ENCODE measurements at regions not wholly inside any gene's neighbourhood (a gene's known extent, or its start where the extent isn't known, plus 50 kb on each side); places are given as distances from the start of the nearest gene placed in this dataset.
A peak's percentile ranks its signal among the peaks of the same experiment; 100 is the strongest.
"Not testable (repeated sequence)": the region's sequence is repeated elsewhere in the genome, so short reads cannot be mapped to it uniquely, and the experiment has no call there.

DNA sequence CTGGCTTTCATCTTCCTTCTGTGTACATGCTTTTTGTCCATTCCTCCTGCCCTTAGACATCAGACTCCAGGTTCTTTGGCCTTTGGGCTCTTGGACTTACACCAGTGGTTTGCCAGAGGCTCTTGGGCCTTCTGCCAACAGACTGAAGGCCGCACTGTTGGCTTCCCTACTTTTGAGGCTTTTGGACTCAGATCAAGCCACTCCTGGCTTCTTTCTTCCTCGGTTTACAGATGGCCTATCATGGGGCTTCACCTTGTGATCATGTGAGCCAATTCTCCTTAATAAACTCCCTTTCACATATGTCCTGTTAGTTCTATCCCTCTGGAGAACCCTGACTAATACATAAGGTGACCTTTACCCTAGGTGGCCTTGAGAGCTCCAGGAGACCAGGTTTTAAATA, 189.1 kb upstream of the CCNG1 start:
- H3K4me3 ChIP-seq = no peak overlapping the region
- no peaks in the 10 kb centered on the region for H3K36me3 ChIP-seq
- H3K27ac ChIP-seq = no peak overlapping the region
- peaks cover 8% of the 10 kb centered on the region for H3K27me3 ChIP-seq
- H3K9me3 ChIP-seq (replicated peaks) = no peaks in the 10 kb centered on the region
- no peaks in the 10 kb centered on the region for H3K4me1 ChIP-seq
- no peak for DNase-seq

DNA sequence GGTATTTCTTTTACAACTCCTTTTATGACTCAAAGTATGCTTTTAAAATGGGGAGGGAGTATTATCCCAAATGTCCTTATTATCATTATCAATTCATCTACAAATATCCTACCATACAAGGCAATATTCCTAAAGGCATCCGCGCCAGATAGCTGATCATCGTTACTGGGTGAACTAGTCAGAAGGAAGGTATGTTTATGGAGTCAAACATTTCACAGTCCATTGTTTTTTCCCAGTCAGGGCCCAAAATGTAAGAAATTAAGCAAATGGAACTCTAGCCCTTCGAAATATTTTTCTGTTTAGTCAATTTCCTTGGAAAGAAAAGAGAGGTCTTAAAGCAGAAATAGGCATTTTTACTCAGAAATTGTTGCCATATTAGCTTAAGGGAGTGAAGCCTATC, 188.5 kb upstream of the CCNG1 start:
- Histone ChIP-seq H3K27ac (no peak overlapping the region), H3K9me3 (replicated peaks) (no peaks in the 10 kb centered on the region), H3K4me3 (no peak overlapping the region), H3K36me3 (no peaks in the 10 kb centered on the region), H3K27me3 (peaks cover 12% of the 10 kb centered on the region), H3K4me1 (no peaks in the 10 kb centered on the region)
- no peak for DNase-seq

DNA sequence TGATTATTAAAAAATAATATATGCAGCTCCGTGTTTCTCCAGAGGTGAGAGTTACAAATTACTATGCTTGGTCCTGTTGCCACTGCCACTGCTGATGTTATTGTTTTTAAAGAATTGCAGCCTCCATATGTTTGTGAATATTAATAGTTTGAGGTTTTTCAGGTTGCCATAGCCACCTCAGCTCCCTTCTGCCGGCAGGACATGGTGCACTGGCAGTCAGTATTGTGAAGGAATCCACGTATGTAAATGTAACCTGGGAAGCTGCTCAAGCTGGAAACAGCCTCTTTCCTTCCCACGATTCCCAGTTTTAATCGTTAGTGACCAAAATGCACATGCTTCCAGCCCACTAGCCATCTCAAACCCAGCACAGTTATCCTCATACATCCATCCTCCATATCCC, 184.4 kb upstream of the CCNG1 start:
- no peak overlapping the region for H3K27ac ChIP-seq
- no peak overlapping the region for H3K4me3 ChIP-seq
- H3K4me1 ChIP-seq = no peaks in the 10 kb centered on the region
- DNase-seq = no peak
- H3K36me3 ChIP-seq = no peaks in the 10 kb centered on the region
- peaks cover 12% of the 10 kb centered on the region for H3K27me3 ChIP-seq
- H3K9me3 ChIP-seq (replicated peaks) = no peaks in the 10 kb centered on the region

DNA sequence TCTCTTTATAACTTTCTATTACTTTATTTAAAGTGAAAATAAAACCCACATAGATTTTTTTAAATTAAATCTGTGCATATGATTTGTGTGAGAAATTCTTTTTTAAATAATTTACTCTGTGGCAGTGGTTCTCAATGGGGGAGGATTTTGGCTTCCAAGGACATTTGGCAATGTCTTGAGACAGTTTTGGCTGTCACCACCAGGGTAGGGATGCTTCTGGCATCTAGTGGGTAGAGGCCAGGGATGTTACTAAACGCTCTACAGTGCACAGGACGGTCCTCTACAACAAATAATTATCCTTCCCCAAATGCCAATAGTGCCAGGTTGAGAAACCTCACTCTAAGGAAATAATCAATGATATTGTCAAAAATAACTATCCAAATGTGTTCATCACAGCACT, 177.9 kb upstream of the CCNG1 start:
- Histone ChIP-seq H3K4me1 (no peaks in the 10 kb centered on the region), H3K9me3 (replicated peaks) (no peaks in the 10 kb centered on the region), H3K27ac (no peak overlapping the region), H3K4me3 (no peak overlapping the region), H3K36me3 (no peaks in the 10 kb centered on the region), H3K27me3 (no peaks in the 10 kb centered on the region)
- no peak for DNase-seq

DNA sequence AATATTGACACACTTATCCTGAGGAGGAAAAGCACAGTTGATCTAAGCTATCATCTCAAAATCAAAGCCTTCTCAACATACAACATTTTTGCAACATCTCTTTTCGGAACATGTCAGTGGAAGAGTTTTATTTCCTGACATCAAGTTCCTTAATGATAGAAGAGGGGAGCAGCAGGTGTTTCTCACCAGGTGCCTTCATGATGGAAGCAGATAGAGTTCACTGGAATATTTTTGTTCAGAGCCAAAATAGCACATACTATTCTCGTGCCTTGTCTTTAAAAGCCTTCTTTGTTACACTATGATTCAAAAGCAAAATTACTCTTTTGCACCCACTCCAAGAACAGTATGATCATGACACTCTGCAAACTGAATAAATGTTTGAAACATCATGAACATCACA, 176.9 kb upstream of the CCNG1 start:
- no peaks in the 10 kb centered on the region for H3K4me1 ChIP-seq
- H3K36me3 ChIP-seq = no peaks in the 10 kb centered on the region
- DNase-seq = no peak
- H3K9me3 ChIP-seq (replicated peaks) = no peaks in the 10 kb centered on the region
- no peaks in the 10 kb centered on the region for H3K27me3 ChIP-seq
- no peak overlapping the region for H3K4me3 ChIP-seq
- H3K27ac ChIP-seq = no peak overlapping the region

DNA sequence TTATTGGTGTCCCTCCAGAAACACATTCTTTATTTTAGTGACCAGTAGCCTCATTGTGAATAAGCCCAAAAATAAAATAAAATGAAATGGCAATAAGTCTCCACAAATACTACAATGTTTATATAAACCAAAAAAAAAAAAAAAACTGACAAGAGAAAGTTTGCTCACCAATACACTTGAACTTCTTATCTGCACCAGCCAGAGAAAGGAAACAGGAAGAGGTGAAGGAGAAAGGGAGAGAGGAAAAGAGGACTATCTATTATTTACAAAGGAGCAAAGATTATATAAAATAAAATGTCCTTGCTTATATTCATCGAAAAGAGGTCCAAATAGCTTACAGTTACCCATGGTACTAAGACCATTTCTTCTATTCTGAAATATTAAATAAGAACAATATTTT, 176.4 kb upstream of the CCNG1 start:
- H3K4me3 ChIP-seq = no peak overlapping the region
- H3K4me1 ChIP-seq = no peaks in the 10 kb centered on the region
- H3K27me3 ChIP-seq = no peaks in the 10 kb centered on the region
- no peak for DNase-seq
- H3K27ac ChIP-seq = no peak overlapping the region
- no peaks in the 10 kb centered on the region for H3K36me3 ChIP-seq
- no peaks in the 10 kb centered on the region for H3K9me3 ChIP-seq (replicated peaks)

DNA sequence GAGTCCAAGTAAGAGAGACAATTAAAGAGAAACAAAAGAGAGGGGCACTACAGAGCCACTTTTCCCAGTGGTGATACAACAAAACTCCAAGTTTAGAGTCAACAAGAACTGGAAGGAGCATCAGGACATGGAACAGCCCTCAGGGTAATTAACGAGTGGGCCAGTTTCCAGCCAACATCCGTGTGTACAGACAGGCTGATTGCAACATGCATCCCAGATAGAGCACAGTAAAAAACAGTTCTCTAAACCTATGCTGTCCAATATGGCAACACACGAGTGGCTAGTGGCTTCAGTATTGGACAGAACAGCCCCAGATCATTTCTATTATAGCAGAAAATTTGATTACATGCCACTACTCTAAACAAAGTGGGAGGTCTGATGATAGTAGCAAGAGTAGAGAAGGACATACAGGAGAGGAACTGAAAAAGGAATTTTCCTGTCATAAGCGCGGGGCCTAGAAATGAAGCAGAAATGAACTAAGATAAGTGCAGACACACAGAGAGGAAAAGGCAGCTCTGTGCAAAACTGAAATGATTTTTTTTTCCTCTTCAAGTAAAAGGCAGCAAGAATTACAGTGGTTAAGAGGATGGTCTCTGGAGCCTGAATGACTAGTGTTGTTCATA, 175.6 kb upstream of the CCNG1 start:
- no peak overlapping the region for H3K4me3 ChIP-seq
- H3K27ac ChIP-seq = no peak overlapping the region
- H3K36me3 ChIP-seq = no peaks in the 10 kb centered on the region
- no peak for DNase-seq
- no peaks in the 10 kb centered on the region for H3K4me1 ChIP-seq
- H3K9me3 ChIP-seq (replicated peaks) = no peaks in the 10 kb centered on the region
- no peaks in the 10 kb centered on the region for H3K27me3 ChIP-seq

DNA sequence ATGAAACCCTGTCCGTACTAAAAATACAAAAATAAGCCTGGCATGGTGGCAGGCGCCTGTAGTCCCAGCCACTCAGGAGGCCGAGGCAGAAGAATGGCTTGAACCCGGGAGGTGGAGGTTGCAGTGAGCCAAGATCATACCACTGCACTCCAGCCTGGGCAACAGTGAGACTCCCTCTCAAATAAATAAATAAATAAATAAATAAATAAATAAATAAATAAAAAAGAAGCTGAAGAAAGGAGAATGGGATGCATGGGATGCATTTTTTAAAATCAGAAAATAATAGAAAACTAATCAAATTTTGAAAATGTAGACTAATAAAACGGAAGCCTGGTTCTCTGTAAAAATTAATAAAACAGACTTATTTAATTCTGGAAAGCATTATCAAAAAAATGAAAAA, 171.1 kb upstream of the CCNG1 start:
- not testable (repeated sequence) for H3K27me3 ChIP-seq; DNase-seq; H3K9me3 ChIP-seq (replicated peaks); H3K27ac ChIP-seq; H3K36me3 ChIP-seq; H3K4me1 ChIP-seq; H3K4me3 ChIP-seq

DNA sequence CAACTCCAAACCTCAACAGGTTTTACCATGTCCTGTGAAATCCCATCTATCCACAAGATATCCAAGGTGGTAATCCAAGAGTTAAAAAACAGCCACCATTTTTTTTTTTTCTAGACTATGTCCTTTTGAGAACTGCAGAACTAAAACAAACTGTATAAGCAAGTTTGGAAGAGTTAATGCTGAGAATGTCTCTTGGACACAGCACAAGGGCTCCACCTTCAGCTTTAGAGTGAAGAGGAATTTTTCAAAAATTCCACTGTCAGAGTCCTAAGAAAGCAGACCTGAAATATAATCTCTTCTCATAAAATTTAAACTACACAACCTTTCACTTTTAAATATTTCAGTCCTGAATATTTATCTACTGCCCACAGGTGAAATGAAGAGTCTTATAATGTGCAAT, 167.8 kb upstream of the CCNG1 start:
- Histone ChIP-seq H3K27me3 (no peaks in the 10 kb centered on the region; the same call in 1 of the 2 replicates), H3K36me3 (no peaks in the 10 kb centered on the region), H3K4me3 (no peak overlapping the region), H3K9me3 (replicated peaks) (no peaks in the 10 kb centered on the region), H3K4me1 (no peaks in the 10 kb centered on the region), H3K27ac (no peak overlapping the region)
- no peak for DNase-seq

DNA sequence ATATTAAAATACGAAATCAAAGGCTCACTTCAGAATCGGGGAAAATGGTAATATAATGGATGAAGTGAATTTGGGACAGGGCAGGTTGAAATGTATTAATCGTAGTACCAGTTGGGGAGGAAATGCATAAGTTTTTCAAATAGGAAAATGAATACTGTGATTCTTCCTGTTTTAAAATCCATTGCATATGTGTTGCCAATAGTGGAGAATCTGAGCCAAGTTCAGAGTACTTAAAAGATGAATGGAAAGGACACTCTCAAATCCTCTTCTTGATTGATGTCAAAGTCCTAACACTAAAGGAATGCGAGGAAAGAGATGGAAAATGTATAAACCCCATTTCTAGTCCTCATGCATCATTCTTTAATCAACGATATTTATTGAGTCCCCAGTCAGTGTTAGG, 160.9 kb upstream of the CCNG1 start:
- H3K4me3 ChIP-seq = no peak overlapping the region
- no peak for DNase-seq
- no peaks in the 10 kb centered on the region for H3K36me3 ChIP-seq
- H3K4me1 ChIP-seq = no peaks in the 10 kb centered on the region
- H3K27ac ChIP-seq = no peak overlapping the region
- H3K27me3 ChIP-seq = no peaks in the 10 kb centered on the region; the same call in none of the 2 replicates
- no peaks in the 10 kb centered on the region for H3K9me3 ChIP-seq (replicated peaks)

DNA sequence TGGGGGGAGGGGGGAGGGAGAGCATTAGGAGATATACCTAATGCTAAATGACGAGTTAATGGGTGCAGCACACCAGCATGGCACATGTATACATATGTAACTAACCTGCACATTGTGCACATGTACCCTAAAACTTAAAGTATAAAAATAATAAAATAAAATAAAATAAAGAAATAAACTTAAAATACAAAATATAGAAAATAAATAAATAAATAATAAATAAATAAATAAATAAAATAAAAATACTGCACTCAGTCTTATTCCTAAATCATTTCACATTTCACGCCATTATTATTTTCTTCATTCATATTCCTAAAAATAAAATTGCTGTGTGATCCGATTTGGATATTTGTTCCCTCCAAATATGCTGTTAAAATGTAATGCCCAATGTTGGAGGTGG, 156.5 kb upstream of the CCNG1 start:
- H3K4me3 ChIP-seq; H3K27ac ChIP-seq; H3K27me3 ChIP-seq; H3K9me3 ChIP-seq (replicated peaks); H3K4me1 ChIP-seq; DNase-seq; H3K36me3 ChIP-seq: not testable (repeated sequence)

DNA sequence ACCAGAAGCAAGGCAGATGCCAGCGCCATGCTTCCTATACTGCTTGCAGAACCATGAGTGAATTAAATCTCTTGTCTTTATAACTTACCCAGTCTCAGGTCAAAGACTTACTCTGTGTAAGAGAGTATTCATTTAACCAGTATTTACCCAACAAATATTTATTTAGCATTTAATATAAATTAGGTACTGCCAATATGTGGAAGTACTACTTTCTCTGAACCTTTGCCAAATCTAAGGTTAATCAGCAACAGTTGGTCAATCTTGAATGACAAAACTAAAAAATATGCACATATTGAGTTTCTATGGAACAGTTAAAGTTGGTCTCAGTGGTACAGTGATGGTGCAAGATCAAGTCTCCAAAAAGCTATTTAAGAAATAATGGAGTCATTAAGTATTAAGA, 155.9 kb upstream of the CCNG1 start:
- H3K36me3 ChIP-seq = no peaks in the 10 kb centered on the region
- no peaks in the 10 kb centered on the region for H3K4me1 ChIP-seq
- no peak for DNase-seq
- no peak overlapping the region for H3K4me3 ChIP-seq
- no peaks in the 10 kb centered on the region; the same call in 1 of the 2 replicates for H3K27me3 ChIP-seq
- H3K27ac ChIP-seq = no peak overlapping the region
- no peaks in the 10 kb centered on the region for H3K9me3 ChIP-seq (replicated peaks)

DNA sequence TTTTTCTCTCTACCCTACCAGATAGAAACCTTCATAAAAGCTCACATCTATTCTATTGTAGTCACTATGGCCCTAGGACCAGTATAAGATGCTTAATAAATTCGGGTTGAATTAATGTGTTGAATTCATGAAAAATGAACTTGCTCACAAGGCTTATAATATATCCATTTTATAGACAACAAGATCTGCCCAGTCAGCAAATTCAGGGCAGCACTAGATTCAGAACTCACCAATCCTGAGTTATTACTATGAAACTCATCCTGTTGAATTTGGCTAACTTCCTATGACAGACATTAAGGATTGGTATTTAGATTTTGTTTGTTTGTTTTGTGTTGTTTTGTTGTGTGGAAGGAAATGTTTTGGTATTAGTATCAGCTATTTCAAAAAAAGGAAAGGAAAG, 143.6 kb upstream of the CCNG1 start:
- Histone ChIP-seq H3K27ac (no peak overlapping the region), H3K27me3 (peaks cover 6% of the 10 kb centered on the region; the same call in 1 of the 2 replicates), H3K4me1 (no peaks in the 10 kb centered on the region), H3K9me3 (replicated peaks) (no peaks in the 10 kb centered on the region), H3K4me3 (no peak overlapping the region), H3K36me3 (no peaks in the 10 kb centered on the region)
- no peak for DNase-seq

DNA sequence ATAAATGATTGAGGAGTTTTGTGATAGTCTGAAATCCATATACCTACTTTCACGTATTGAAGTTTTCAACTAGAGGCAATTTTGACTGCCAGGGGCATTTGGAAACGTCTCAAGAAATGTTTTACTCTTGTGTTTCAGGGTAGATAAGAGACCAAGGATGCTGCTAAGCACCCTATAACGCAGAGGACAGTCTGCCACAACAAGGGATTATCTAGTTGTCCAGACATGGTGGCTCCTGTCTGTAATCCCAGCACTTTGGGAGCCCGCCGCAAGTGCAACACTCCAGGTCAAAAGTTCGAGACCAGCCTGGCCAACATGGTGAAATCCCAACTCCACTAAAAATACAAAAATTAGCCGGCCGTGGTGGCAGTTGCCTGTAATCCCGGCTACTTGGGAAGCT, 133.7 kb upstream of the CCNG1 start:
- Histone ChIP-seq H3K9me3 (replicated peaks) (no peaks in the 10 kb centered on the region), H3K27ac (no peak overlapping the region), H3K36me3 (no peaks in the 10 kb centered on the region), H3K27me3 (no peaks in the 10 kb centered on the region; the same call in 1 of the 2 replicates), H3K4me1 (no peaks in the 10 kb centered on the region), H3K4me3 (no peak overlapping the region)
- DNase-seq = no peak

DNA sequence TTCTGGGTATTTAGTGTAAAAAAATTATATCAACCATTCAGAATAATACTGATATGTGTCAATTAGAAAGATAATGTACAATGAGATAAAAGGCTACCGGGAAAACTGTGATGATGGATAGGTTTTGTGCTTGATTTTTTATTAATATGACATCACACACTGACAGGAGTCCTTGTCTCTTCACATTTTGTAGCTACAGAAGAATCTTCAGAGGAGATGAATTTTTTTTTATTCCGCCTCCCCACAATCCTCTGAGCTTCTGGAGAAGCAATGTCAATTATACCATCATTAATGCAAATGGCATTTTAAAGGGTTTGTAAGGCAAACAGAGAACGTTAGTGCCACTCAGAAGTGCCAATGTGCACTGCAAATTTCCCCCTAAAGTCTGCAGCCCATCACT, 131.7 kb upstream of the CCNG1 start:
- Histone ChIP-seq H3K9me3 (replicated peaks) (no peaks in the 10 kb centered on the region), H3K27me3 (no peaks in the 10 kb centered on the region; the same call in 1 of the 2 replicates), H3K4me3 (no peak overlapping the region), H3K4me1 (no peaks in the 10 kb centered on the region), H3K27ac (no peak overlapping the region), H3K36me3 (no peaks in the 10 kb centered on the region)
- no peak for DNase-seq

DNA sequence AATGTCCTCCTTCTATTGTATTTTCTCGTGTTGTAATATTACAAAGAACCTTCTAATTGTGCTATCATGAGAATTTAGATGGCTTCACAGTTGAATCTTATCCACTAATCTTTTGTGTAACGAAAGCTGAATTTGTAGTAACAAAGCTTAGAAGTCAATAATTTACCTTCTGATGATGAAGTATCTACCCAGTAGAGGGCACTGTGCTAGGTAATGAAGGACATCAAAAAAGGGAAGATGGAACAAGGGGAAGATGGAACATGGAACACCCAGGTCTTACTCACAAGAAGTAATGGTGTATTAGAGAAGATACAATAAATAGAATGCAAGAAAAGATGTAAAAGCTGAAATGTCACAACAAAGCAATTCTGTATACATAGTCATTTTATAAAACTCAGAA, 131.0 kb upstream of the CCNG1 start:
- H3K4me1 ChIP-seq = no peaks in the 10 kb centered on the region
- peak in 1 of 2 experiments; percentile 22 for DNase-seq
- H3K9me3 ChIP-seq (replicated peaks) = no peaks in the 10 kb centered on the region
- H3K27me3 ChIP-seq = no peaks in the 10 kb centered on the region; the same call in 1 of the 2 replicates
- no peak overlapping the region for H3K27ac ChIP-seq
- H3K4me3 ChIP-seq = no peak overlapping the region
- no peaks in the 10 kb centered on the region for H3K36me3 ChIP-seq

Data from SJCRH30 (cell line).